ENCODE measurements at regions not wholly inside any gene's neighbourhood (a gene's known extent, or its start where the extent isn't known, plus 50 kb on each side); places are given as distances from the start of the nearest gene placed in this dataset.

DNA sequence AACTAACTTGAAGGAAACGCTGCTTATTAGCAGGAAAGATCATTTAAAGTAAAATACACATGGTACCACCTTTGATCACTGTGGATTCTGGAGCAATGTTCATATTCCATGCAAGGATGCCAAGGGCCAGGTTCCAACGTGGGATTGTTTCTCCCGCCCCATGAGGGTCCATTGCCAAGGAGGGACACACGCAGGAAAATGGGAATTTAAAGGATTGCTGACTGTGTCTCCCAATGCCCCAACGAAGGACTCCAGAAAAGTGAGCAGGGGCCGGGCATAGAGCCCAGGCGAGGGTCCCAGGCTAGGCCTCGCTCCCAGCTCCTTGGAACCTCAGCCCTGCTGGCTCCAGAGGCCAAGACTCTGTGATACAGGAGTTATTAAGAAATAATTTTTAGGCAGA is 111.2 kb downstream of the DACT2 start:
- H3K27me3 Mint-ChIP-seq (ENCODE audit: low read depth), result peaks cover 36% of the 10 kb centered on the region
- Histone ChIP-seq H3K4me1 (ENCODE audit: insufficient read depth, low read length) (no peaks in the 10 kb centered on the region; the same call in 1 of the 2 replicates), H3K27me3 (ENCODE audit: insufficient read depth, low read length) (no peaks in the 10 kb centered on the region), H3K18ac (ENCODE audit: insufficient read length, low read depth, low read length) (no peak overlapping the region), H3K79me1 (ENCODE audit: insufficient read depth, low read depth, low read length, poor library complexity, severe bottlenecking) (no peaks in the 10 kb centered on the region), H3K56ac (ENCODE audit: insufficient read length, low read depth, low read length) (no peak overlapping the region), H2BK20ac (ENCODE audit: low read depth, low read length, poor library complexity, severe bottlenecking) (no peak overlapping the region), H4K20me1 (ENCODE audit: control insufficient read depth, insufficient read depth, insufficient read length) (no peaks in the 10 kb centered on the region), H3T11ph (ENCODE audit: low read length) (no peak overlapping the region), H3K14ac (ENCODE audit: insufficient read depth, low read length) (no peak overlapping the region), H2BK15ac (ENCODE audit: low read depth, low read length) (no peak overlapping the region), H3K27ac (ENCODE audit: insufficient read length, low read depth, low read length) (no peak overlapping the region), H3K23ac (ENCODE audit: insufficient read length, low read depth, low read length) (no peak overlapping the region), H4K5ac (ENCODE audit: insufficient read length, low read depth, low read length) (no peak overlapping the region), H3K79me2 (ENCODE audit: insufficient read depth, low read length) (no peaks in the 10 kb centered on the region), H3K9me3 (ENCODE audit: control insufficient read depth, low read depth, low read length) (no peaks in the 10 kb centered on the region), H4K91ac (ENCODE audit: insufficient read length, low read depth, low read length) (no peak overlapping the region), H3K4ac (ENCODE audit: low read depth, low read length) (no peak overlapping the region), H2BK5ac (ENCODE audit: insufficient read length, low read length) (no peak overlapping the region), H2BK120ac (ENCODE audit: low read depth, low read length, poor library complexity, severe bottlenecking) (no peak overlapping the region), H3K9ac (ENCODE audit: extremely low read depth, insufficient read length, low read length) (no peak overlapping the region), H3K23me2 (ENCODE audit: insufficient read length, low read depth, low read length, poor library complexity, severe bottlenecking) (no peaks in the 10 kb centered on the region), H2AFZ (ENCODE audit: low read length) (no peak overlapping the region), H3K4me2 (ENCODE audit: insufficient read depth, insufficient read length, low read length) (no peak overlapping the region), H2AK5ac (ENCODE audit: insufficient read length, low read length) (no peak overlapping the region), H4K8ac (replicated peaks; ENCODE audit: insufficient read length, low read depth, low read length) (no peak overlapping the region), H2BK12ac (ENCODE audit: insufficient read length, low read depth, low read length) (no peak overlapping the region)
- no CpG with 5 or more reads among the region's 8 CpGs for WGBS (ENCODE audit: extremely low coverage, insufficient read length, low lambda C conversion rate)
- TF ChIP-seq CTCF (conservative IDR thresholded peaks at IDR 0.05), result no peak
- no peak overlapping the region for H3K4me3 Mint-ChIP-seq
- H3K4me1 Mint-ChIP-seq, result peaks cover 18 to 41% of the 10 kb centered on the region in 2 experiments
- no peak for DNase-seq
- peaks cover 0 to 1% (median 0%) of the 10 kb centered on the region in 3 experiments; a peak in 1 of 7 replicates for H3K36me3 Mint-ChIP-seq (ENCODE audit: insufficient read depth in 1 of 3, low read depth in 3 of 3)
- H3K9me3 Mint-ChIP-seq, result peaks cover 0 to 9% of the 10 kb centered on the region in 2 experiments; a peak in 4 of 5 replicates
- no peak overlapping the region for H3K27ac Mint-ChIP-seq
